Choroid plexus epithelial cell (primary cell): ENCODE measurements at regions not wholly inside any gene's neighbourhood (a gene's known extent, or its start where the extent isn't known, plus 50 kb on each side); places are given as distances from the start of the nearest gene placed in this dataset.
"Not testable (repeated sequence)": the region's sequence is repeated elsewhere in the genome, so short reads cannot be mapped to it uniquely, and the experiment has no call there.

Experiments used
- DNase-seq: peaks from one replicate; pipeline ENCODE4 v3.0.0-alpha.2; 2010; ENCODE audit warnings: low read depth
- H3K4me3 ChIP-seq: 2 replicates; pipeline ENCODE4 v1.5.1; 2011; ENCODE audit warnings: low read depth, mild to moderate bottlenecking, control low read depth, low read length, moderate library complexity
- CTCF ChIP-seq: conservative IDR thresholded peaks from 2 replicates; pipeline ENCODE4 v1.5.1; 2011; ENCODE audit warnings: low read depth, mild to moderate bottlenecking, control low read depth, inconsistent platforms, low read length, moderate library complexity

GRCh38 chrX:42290608-42291007, 367.3 kb upstream of the CASK start:
- TF ChIP-seq CTCF = peak; percentile 30
- peak; percentile 16 for DNase-seq
- H3K4me3 ChIP-seq = no peak overlapping the region

GRCh38 chrX:42289492-42290385, 366.4 kb upstream of the CASK start:
- DNase-seq = no peak
- no peak overlapping the region for H3K4me3 ChIP-seq
- TF ChIP-seq CTCF = no peak

GRCh38 chrX:42285681-42286080, 362.3 kb upstream of the CASK start:
- not testable (repeated sequence) for H3K4me3 ChIP-seq, DNase-seq

GRCh38 chrX:42276982-42277690, 353.8 kb upstream of the CASK start:
- DNase-seq = no peak
- TF ChIP-seq CTCF = no peak
- no peak overlapping the region for H3K4me3 ChIP-seq

- no peak for TF ChIP-seq CTCF
- no peak overlapping the region for H3K4me3 ChIP-seq
- no peak for DNase-seq
Measured at GRCh38 chrX:42274151-42274550, 350.8 kb upstream of the CASK start.

- no peak for TF ChIP-seq CTCF
- H3K4me3 ChIP-seq = no peak overlapping the region
- no peak for DNase-seq
Measured at GRCh38 chrX:42273387-42273786, 350.0 kb upstream of the CASK start.

- no peak overlapping the region for H3K4me3 ChIP-seq
- TF ChIP-seq CTCF = no peak
- peak; percentile 1 for DNase-seq
Measured at GRCh38 chrX:42269186-42269585, 345.8 kb upstream of the CASK start.
